ENCODE measurements at regions not wholly inside any gene's neighbourhood (a gene's known extent, or its start where the extent isn't known, plus 50 kb on each side); places are given as distances from the start of the nearest gene placed in this dataset.
A peak's percentile ranks its signal among the peaks of the same experiment; 100 is the strongest.

DNA sequence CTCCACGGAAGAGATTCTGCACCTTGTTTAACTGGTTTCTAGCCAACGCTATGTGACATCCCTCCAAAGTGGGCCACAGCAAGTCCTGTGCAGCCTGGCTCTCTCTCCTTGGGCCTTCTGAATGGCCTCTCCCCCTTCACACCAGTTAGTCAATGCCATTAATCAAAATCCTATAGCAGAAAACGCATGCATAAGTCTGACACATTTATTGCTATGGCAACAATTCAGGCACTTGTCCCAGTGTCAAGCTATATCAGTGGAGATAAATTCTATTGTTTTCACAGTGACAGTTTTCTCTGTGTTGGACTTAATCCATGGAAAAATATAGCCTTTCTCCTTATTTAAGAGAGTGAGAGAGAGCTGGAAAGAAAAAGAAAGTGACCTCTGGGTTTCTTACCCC is 87.2 kb upstream of the TOX3 start:
- FAIRE-seq = no peak

DNA sequence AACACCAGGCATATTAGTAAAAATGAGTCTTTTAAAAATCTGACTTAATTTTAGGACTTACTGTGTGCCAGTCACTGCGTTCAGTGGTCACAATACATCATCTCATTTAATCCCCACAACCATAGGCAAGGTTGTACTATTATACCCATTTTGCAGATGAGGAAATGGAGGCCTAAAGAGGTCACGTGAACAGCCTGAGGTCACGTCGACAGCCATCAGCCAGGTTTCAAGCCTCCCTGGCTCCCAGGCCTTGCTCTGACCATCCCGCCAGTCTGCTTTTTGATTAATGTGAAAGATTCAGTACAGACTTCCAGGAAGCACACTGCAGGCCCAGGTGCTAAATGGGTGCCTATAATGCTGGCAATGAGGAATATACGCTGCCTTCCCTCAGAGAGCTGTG is 86.3 kb upstream of the TOX3 start:
- no peak for FAIRE-seq

DNA sequence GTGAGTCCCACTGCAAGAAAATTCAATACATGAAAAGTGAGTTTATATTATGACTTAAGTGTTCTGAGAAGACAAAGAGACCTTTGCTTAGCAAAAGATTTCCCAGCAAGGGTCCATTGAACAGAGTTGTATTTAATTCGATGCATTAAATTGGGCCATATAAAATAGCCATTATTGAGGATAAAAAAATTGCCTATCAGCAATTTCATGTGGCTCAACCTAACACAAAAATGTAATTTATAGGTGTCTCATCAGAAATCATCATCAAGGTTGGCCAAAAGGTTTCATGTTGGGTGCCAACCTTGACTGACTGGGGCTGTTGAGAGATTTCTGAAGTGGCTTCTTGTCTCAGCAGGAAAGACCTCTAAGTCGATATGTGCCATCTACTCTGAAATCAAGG is 84.8 kb upstream of the TOX3 start:
- FAIRE-seq = no peak

DNA sequence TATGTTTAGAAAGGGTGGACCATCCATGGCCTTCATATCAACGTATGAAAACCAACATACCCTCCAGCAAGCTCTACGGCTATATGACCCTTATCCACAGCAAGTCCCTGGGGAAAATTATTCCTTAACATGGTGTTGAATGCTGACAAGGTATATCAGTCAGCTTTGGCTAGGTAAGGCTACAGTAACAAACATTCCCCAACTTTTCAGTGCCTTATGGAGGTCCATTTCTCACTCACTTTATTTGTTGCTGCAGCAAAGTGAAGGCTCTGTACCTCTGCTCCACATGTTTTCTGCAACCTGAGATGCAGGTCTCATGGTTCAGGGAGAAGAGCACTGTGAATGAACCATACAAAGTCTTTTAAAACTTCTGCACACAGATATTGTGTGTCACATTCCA is 83.8 kb upstream of the TOX3 start:
- FAIRE-seq = no peak

DNA sequence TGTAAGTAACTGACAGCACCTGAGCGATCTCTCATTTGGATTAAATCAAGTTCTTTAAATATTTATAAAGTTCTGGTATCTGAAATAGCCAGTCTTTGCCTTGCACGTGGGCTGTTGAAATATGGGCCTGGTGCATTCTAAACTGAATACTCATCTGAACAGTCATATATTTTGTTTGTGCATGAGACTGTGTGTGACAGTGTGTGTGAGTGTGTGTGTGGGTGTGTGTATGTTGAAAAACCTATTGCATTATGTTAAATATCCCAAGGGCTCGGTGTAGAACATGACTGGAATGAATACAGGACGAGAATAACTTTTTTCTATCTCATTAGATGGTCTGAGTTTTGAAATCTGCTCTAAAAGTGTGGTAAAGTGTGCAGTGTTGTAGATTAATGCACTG is 82.4 kb upstream of the TOX3 start:
- FAIRE-seq = no peak

DNA sequence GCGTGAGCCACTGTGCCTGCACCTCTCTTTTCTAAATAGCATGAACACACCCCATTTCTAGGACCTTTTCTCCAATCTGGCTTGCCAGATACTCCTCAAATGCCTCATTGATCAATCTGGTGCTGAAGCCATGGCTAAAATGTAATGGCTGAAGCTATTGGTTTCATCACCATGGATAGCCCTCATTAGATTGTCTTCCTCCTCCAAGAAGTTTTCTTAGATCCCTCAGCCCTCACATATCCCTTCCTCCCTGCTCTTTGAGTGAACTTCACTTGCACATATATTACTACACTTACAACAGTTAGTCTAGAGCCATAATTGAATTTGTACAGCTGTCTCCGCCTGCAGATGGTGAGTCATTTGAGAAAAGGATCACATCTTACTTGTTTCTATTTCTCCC is 77.9 kb upstream of the TOX3 start:
- FAIRE-seq = no peak

DNA sequence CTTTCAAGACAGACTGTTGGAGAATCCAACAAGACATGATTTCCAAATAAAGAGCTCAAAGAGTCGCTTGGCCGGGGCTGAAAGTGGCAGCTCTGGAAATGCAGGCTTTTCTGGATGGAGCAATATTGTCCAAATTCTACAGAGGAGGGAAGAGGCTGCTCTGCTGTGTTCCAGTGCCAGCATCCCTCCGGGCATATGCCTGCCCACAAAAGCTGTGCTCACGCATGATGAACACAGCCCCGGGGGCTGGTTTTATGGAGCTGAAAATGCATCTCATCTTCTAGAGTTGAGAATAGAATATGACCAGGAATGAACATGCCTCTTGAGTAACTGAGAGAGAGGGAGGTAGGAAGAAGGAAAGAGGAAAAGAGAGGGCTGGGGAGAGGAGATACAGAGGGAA is 74.7 kb upstream of the TOX3 start:
- FAIRE-seq = no peak

DNA sequence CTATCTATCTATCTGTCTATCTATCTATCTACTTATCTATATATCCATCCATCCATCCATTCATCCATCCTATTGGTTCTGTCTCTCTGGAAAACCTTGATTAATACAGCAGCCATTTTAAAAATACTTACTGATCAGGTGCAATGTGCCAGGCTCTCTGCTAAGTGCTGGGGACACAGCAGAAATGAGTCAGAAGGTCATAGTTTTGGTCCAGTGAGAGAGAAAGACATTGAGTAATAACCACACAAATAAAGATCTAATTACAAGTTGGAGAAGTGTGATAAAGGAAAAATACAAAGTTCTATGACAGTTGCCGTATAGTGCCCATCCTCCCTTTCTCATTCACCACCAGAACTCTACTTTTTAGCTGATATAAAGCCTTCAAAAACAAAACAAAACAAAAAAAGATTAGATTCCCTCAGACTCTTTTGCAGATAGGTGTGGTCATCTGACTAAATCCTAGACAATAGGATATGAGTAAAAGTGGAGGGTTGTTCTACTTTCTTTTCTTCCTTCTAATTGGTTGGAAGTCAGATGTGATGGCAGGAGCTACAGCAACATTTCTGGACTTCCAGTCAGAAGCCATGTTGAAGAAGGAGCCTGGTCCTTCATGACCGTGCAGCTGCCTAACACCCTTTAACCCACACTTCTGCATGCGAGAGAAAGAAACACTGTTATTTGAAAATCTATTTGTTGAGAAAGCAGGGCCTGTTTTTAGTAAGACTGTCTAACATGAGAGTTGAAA is 72.0 kb upstream of the TOX3 start:
- no peak for FAIRE-seq

DNA sequence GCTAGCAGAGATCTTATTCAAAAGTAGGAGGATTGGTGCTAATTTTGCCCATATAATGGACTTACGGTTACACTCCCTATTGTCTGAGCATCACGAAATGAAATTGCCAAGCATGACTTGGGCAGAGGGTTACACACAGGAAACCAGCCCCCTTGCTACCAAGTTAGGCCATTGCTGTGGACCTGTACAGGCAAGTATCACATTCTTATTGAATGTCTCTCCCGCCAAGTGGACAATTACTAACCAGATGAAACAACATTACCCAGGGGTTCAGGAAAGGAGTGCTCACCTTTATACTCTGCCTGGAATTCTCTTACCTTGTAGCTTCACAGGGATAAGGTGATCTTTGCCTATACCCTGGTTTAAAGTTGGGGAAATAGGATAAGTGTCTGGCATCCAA is 70.6 kb upstream of the TOX3 start:
- FAIRE-seq = no peak

DNA sequence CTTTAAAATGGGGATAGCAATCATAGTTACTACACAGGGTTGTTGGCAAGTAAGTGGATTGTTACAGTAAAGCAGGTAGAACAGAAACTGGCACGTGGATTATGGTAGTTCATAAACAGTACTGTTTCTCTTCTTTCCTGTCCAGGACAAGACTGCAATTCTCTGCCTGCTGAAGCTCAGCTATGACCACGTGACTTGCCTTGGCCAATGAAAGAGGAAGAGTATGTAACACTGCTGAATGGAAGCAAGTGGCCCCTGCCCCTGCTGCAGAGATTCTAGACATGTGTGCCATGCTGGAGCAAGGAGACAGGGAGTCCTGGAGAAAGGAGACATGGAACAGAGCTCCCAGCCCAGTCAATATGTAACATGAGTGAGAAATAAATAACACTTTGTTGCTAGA is 66.6 kb upstream of the TOX3 start:
- no peak for FAIRE-seq

DNA sequence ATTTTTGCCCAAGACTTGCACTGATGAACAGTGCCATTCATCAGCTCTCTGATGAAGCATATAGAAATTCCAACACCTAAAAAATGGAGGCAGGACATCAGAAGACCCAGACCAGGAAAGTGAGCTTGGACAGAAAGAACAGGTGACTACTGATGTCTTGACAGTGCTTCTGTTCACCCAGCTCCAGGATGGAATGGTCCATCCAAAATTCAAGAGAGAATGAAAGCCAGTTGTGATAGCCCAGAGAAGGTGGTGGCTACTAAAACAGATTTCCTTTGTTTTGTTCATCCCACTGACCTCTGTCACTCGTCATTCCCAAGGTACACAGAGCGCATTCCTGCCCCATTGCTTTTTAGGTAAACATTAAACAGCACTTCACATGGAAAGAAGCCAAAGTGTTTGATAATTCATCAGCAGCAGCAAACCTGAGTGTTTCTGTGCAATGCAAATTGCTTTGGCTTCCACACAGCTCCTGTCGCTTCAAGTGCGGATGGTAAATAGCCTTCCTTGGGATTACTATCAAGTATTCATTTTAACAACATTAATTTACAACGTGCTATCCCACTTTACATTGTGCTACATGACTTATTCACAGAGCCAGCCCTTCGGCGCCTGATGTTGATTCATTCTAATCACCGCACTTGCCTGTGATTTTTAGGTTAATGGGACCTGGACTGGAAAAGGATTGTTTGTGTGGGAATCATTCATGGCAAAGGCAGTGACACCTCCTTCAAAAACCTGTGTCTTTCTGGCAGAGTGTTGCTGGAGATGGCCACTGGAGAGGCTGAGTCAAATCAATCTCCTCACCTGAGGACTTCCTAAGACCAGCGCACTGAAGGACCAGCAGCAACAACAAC is 65.1 kb upstream of the TOX3 start:
- no peak for FAIRE-seq

DNA sequence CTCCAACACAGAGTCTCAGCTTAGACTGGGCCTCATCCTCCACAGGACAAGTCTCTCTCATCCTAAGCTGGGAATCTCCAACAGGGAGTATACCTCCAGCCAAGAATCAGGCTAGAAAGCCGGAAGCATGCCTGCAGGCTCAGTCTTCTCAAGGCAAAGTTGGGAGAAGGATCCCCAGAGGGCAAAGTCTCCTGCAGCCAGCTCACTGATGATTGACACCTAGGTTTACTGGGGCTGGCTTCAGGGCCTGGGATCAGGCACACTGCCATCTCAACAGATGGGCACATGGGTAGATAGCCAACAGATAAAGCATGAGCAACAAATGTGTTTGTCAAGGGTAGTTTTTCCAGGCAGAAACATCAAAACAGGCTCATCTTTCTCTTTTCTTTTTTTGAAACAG is 56.1 kb upstream of the TOX3 start:
- no peak for FAIRE-seq

DNA sequence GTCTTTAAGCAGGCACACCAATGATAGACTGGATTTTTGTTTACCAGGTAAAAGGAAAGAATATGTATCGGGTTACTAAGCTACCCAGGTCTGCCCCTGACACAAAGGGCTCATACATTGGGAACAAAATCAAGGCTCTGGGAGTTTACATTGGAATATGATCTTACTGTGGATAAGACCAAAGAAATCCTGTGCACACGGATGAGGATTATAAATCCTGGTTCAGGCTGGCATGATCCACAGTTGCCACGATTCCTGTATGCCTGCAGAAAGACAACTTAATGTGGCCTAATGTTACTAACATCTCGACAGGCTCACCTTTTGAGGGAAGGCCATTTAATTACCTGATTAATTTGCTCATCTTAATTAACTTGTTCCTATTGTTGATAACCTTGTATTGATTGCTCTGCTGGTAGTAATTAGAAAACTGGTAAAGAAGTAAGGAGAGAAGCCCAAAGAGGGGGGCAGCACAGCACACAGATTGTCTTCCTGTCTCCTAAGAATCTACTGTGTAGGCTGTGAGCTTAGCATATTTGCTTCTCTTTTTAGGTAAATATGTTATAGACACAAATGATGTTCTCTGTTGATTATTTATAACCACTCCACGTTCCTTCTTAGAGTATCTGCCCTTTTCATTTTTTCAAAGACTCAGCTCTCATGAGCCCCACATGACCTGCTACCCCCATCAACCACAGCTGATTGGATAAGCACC is 51.0 kb upstream of the TOX3 start:
- no peak for FAIRE-seq

DNA sequence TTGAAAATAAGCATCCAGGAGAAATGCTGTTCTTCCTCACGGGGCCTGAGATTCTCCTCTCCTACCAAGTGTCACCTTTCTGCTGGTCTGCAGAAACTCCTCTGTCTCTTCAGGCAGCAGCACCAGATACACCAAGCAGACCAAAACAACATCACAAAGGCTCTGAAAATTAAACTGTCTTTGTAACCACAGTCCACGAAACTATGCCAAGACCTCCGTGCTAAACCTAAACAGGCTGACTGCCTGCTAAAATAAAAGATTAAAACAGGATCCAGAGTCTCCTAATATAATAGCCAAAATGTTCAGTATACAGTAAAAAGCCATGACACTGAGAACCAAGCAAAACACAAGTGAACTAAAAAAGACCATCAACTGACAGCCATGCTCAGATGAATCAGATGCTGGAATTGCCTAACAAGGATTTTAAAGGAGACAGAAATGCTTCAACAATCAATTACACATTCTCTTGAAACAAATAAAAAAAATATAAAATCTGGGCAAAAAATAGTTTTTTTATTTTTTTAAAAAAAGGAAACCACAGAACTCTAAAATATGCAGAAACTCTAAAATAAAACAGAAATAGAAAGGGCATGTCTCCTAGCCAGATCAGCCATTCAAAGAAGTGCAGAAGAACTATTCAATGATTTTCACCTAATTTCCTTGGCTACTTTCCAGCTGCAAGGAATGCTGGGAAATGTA is 50.3 kb upstream of the TOX3 start:
- FAIRE-seq = peak; percentile 45
